KMS-11 (cell line): ENCODE measurements at regions not wholly inside any gene's neighbourhood (a gene's known extent, or its start where the extent isn't known, plus 50 kb on each side); places are given as distances from the start of the nearest gene placed in this dataset.

ENCODE experiments used
- H2AFZ ChIP-seq: fragments of 200-600 bp; sonication (generic); 2 replicates; pipeline ENCODE4 v1.6.1; 2016; ENCODE audit warnings: antibody characterized with exemption, mixed run types, low read depth
- H3K27ac ChIP-seq: fragments of 200-600 bp; sonication (generic); 2 replicates; pipeline ENCODE4 v1.6.1; 2016; ENCODE audit warnings: mild to moderate bottlenecking, mixed run types
- H3K27me3 ChIP-seq: fragments of 200-600 bp; sonication (generic); 2 replicates; pipeline ENCODE4 v1.6.1; 2017; ENCODE audit warnings: mild to moderate bottlenecking, low read depth, mixed run types, moderate library complexity; ENCODE audit not compliant: insufficient read depth
- H3K36me3 ChIP-seq: fragments of 200-600 bp; sonication (generic); 2 replicates; pipeline ENCODE4 v1.6.1; 2017; ENCODE audit warnings: mild to moderate bottlenecking, mixed run types; ENCODE audit not compliant: insufficient read depth
- H3K4me1 ChIP-seq: fragments of 200-600 bp; sonication (generic); 2 replicates; pipeline ENCODE4 v1.6.1; 2016; ENCODE audit warnings: mild to moderate bottlenecking, low read depth, mixed run types; ENCODE audit not compliant: poor library complexity, severe bottlenecking
- H3K4me2 ChIP-seq: fragments of 200-600 bp; sonication (generic); 2 replicates; pipeline ENCODE4 v1.7.0; 2016; ENCODE audit warnings: mild to moderate bottlenecking, mixed run types
- H3K4me3 ChIP-seq: fragments of 200-600 bp; sonication (generic); IDR thresholded peaks from 2 replicates; pipeline ENCODE4 v1.6.1; 2017; ENCODE audit warnings: low read depth, low read length, mixed read lengths; ENCODE audit not compliant: insufficient read depth
- H3K79me2 ChIP-seq: fragments of 200-600 bp; sonication (generic); 2 replicates; pipeline ENCODE4 v1.6.1; 2016; ENCODE audit warnings: low read depth, mixed run types; ENCODE audit not compliant: insufficient read depth
- H3K9ac ChIP-seq: fragments of 200-600 bp; sonication (generic); 2 replicates; pipeline ENCODE4 v1.6.1; 2016; ENCODE audit warnings: mild to moderate bottlenecking, mixed run types
- H4K20me1 ChIP-seq: fragments of 200-600 bp; sonication (generic); 2 replicates; pipeline ENCODE4 v1.6.1; 2016; ENCODE audit warnings: mild to moderate bottlenecking, mixed run types; ENCODE audit not compliant: insufficient read depth
- TF ChIP-seq, protein P1 (sequence below): fragments of 200-600 bp; sonication (generic); conservative IDR thresholded peaks from 2 replicates; pipeline ENCODE4 v1.6.1; 2017; ENCODE audit warnings: low read depth, mild to moderate bottlenecking, antibody characterized with exemption, low read length, moderate library complexity, mixed read lengths

DNA sequence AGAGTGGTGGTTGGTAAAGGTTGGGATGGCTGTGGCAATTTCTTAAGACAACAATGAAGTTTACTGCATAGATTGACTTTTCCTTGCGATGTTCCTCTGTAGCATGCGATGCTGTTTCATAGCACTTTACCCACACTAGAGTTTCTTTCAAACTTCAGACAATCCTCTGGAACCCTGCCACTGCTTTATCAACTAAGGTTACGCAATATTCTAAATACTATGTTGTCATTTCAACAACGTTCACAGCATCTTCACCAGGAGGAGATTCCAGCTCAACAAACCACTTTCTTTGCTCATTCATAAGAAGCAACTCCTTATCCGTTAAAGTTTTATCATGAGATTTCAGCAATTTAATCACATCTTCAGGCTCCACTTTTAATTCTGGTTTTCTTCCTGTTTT lies 161.2 kb upstream of the NRSN1 start:
- Histone ChIP-seq H3K27ac (no peak overlapping the region), H3K79me2 (no peaks in the 10 kb centered on the region), H2AFZ (no peak overlapping the region), H3K27me3 (no peaks in the 10 kb centered on the region), H4K20me1 (no peaks in the 10 kb centered on the region), H3K4me1 (no peaks in the 10 kb centered on the region), H3K9ac (no peak overlapping the region), H3K36me3 (no peaks in the 10 kb centered on the region), H3K4me2 (no peak overlapping the region), H3K4me3 (no peak overlapping the region)
- TF ChIP-seq, protein P1, sequence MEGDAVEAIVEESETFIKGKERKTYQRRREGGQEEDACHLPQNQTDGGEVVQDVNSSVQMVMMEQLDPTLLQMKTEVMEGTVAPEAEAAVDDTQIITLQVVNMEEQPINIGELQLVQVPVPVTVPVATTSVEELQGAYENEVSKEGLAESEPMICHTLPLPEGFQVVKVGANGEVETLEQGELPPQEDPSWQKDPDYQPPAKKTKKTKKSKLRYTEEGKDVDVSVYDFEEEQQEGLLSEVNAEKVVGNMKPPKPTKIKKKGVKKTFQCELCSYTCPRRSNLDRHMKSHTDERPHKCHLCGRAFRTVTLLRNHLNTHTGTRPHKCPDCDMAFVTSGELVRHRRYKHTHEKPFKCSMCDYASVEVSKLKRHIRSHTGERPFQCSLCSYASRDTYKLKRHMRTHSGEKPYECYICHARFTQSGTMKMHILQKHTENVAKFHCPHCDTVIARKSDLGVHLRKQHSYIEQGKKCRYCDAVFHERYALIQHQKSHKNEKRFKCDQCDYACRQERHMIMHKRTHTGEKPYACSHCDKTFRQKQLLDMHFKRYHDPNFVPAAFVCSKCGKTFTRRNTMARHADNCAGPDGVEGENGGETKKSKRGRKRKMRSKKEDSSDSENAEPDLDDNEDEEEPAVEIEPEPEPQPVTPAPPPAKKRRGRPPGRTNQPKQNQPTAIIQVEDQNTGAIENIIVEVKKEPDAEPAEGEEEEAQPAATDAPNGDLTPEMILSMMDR, result no peak

DNA sequence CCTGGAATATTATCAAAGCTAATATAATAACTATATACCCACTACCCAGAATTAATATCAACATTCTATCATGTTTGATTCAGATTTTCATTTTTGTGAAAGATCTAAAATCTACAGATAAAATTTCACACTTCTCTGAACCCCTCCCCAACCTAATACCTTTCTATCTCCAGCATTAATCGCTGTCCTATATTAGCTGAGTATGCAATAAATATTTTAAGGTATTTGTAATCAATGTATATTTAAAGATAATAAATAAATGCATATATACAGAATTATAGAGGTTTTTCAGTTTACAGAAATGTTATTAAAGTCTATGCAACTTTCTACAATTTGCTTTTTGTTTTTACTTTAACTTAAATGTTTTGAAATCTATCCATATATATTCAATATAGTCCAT lies 156.7 kb upstream of the NRSN1 start:
- Histone ChIP-seq H4K20me1 (no peaks in the 10 kb centered on the region), H3K79me2 (no peaks in the 10 kb centered on the region), H3K27me3 (no peaks in the 10 kb centered on the region), H3K4me2 (no peak overlapping the region), H3K36me3 (no peaks in the 10 kb centered on the region), H2AFZ (no peak overlapping the region), H3K4me3 (no peak overlapping the region), H3K27ac (no peak overlapping the region), H3K9ac (no peak overlapping the region), H3K4me1 (no peaks in the 10 kb centered on the region)
- TF ChIP-seq, protein P1, result no peak

DNA sequence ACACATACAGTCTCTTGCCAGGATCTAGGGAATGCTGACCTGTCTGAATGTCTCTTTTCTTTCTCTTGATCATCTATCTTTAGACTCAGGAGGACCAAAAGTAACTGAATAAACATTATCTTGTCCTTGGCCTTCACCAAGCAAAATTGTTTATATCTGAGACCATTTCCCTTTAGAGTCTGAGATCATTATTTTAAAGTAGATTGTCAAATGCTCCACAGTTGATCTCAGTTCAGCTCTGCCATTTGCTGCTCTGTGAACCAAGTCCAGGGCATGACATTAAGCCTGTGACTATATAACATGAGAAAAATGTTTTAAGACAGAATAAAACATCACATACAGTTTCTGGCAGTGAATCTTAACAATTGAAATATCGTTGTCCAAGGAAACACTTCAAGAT lies 148.3 kb upstream of the NRSN1 start:
- Histone ChIP-seq H3K4me2 (no peak overlapping the region), H3K4me1 (no peaks in the 10 kb centered on the region), H3K27me3 (no peaks in the 10 kb centered on the region), H3K4me3 (no peak overlapping the region), H2AFZ (no peak overlapping the region), H3K27ac (no peak overlapping the region), H3K9ac (no peak overlapping the region), H3K79me2 (no peaks in the 10 kb centered on the region), H3K36me3 (no peaks in the 10 kb centered on the region), H4K20me1 (no peaks in the 10 kb centered on the region)
- TF ChIP-seq, protein P1, result no peak

DNA sequence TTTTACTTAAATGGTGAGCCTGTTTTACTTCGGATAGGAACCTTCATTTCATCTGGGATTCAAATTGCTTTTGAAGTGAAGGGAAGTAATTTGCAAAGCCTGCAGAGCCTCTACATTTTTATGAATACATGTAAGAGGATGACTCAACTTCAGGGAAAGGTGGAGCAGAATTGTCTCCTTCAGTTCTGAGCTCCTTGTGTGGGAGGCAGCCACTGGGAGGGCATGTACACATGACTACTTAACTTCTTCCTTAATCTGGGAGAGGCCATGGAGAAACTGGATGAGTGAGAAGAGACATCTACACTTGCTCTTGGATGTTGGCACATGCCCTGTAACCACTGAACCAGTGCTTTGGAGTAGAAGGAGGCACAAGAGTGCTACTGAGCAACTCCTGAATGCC lies 145.1 kb upstream of the NRSN1 start:
- no peaks in the 10 kb centered on the region for H4K20me1 ChIP-seq
- no peaks in the 10 kb centered on the region for H3K79me2 ChIP-seq
- no peaks in the 10 kb centered on the region for H3K36me3 ChIP-seq
- H3K4me3 ChIP-seq, result no peak overlapping the region
- H3K27ac ChIP-seq, result no peak overlapping the region
- H3K27me3 ChIP-seq, result no peaks in the 10 kb centered on the region
- no peak overlapping the region for H2AFZ ChIP-seq
- no peak overlapping the region for H3K9ac ChIP-seq
- no peaks in the 10 kb centered on the region for H3K4me1 ChIP-seq
- no peak overlapping the region for H3K4me2 ChIP-seq
- TF ChIP-seq, protein P1, result no peak

DNA sequence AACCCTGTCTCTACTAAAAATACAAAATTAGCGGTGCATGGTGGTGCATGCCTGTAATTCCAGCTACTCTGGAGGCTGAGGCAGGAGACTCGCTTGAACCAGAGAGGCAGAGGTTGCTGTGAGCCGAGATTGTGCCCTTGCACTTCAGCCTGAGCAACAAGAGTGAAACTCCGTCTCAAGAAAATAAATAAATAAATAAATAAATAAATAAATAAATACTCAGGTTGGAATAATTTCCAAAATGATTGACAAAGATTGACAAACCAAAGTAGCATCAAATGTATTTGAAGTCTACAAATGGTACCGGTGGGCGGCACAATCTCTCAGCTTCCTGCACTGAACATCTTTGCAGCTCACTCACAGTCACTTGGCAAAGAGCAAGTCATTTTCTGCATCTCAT lies 144.1 kb upstream of the NRSN1 start:
- H3K27ac ChIP-seq, result no peak overlapping the region
- TF ChIP-seq, protein P1, result no peak
- no peaks in the 10 kb centered on the region for H3K36me3 ChIP-seq
- H3K4me1 ChIP-seq, result no peaks in the 10 kb centered on the region
- H3K27me3 ChIP-seq, result no peaks in the 10 kb centered on the region
- no peak overlapping the region for H3K9ac ChIP-seq
- no peaks in the 10 kb centered on the region for H4K20me1 ChIP-seq
- no peak overlapping the region for H2AFZ ChIP-seq
- H3K79me2 ChIP-seq, result no peaks in the 10 kb centered on the region
- H3K4me3 ChIP-seq, result no peak overlapping the region
- H3K4me2 ChIP-seq, result no peak overlapping the region
